Dermis microvascular lymphatic vessel endothelial cell (primary cell): ENCODE measurements at regions not wholly inside any gene's neighbourhood (a gene's known extent, or its start where the extent isn't known, plus 50 kb on each side); places are given as distances from the start of the nearest gene placed in this dataset.
"Not testable (repeated sequence)": the region's sequence is repeated elsewhere in the genome, so short reads cannot be mapped to it uniquely, and the experiment has no call there.

Experiments used
- DNase-seq, 2 donors: peaks; one replicate each; pipeline versions ENCODE4 v3.0.0 to v3.0.0-alpha.2; 2010; ENCODE audit warnings: low read depth in 2 of 2

DNA sequence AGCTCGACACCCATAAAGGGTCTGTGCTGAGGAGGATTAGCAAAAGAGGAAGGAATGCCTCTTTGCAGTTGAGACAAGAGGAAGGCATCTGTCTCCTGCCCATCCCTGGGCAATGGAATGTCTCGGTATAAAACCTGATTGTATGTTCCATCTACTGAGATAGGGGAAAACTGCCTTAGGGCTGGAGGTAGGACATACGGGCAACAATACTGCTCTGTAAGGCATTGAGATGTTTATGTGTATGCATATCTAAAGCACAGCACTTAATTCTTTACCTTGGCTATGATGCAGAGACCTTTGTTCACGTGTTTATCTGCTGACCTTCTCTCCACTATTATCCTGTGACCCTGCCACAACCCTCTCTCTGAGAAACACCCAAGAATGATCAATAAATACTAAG is 210.7 kb downstream of the POTED start:
- not testable (repeated sequence) for DNase-seq

DNA sequence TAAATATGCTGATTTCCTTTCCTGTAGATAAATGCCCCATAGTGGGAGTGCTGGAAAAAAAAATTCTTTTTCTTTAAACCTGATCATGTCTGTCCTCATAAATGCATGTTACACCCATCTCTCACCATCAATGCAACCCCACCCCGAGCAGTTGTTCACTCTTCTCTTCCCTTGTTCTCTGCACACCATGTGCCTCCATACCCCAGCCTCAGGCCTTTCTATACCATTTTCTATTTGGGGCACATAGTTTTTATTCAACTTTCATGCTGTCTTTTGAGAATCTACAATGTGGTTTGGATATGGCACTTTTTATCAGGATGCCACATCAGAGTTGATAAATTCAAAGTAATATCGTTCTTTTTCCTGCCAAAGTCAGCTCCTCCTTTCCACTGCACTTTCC is 202.6 kb downstream of the POTED start:
- DNase-seq, result not testable (repeated sequence)

DNA sequence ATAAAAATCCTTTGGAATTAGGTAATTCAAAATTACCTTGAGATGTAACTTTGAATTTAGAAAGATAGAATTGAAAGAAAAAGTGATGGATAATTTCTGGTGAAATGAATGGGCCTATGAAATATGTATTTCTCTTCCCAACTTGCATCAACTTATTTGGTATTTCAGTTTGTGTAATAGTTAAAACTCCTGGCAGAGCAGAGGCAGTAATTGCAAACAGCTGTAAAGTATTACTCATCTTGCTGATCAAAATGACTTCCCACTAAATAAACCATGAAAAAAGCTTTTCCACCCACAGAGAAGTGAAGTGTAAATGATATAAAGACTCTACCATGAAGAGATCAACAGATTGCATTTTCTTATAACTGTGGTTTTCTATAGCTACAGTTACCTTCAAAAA is 201.0 kb downstream of the POTED start:
- not testable (repeated sequence) for DNase-seq

DNA sequence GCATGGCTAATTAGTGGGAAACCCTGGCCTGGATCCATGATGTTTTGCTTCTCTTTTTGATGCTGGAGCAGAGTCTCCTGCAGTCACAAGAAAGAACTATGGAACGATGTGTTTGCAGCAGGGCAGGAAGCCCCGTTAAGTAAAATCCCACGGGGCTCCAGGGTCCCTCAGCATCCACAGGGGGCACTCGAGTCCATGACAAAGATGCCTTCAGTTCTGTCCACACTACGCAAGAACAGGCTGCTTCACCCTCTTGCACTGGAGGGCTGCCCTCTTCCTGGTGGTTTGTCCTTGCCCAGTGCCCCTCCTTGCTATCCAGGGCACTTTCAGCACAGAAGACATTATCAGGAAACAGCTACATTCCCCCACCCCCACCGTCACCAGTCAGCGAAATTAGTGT is 196.9 kb downstream of the POTED start:
- DNase-seq, result not testable (repeated sequence)

- DNase-seq, result not testable (repeated sequence)
These were observed 193.2 kb downstream of the POTED start for GRCh38 chr21:13802757-13803156.
